ENCODE measurements at regions not wholly inside any gene's neighbourhood (a gene's known extent, or its start where the extent isn't known, plus 50 kb on each side); places are given as distances from the start of the nearest gene placed in this dataset.

GRCh38 chr5:98308231-98308630 is 465.2 kb upstream of the RGMB start:
- H3K9me3 ChIP-seq = no peaks in the 10 kb centered on the region
- intact Hi-C loops (cut with micrococcal nuclease; ENCODE audit: unreplicated experiment) = no loop called here
- H3K27ac Mint-ChIP-seq (ENCODE audit: unreplicated experiment) = no peak overlapping the region
- no peak for DNase-seq
- no peaks in the 10 kb centered on the region for H3K27me3 Mint-ChIP-seq (ENCODE audit: insufficient read depth, unreplicated experiment)
- no peak overlapping the region for H3K4me3 Mint-ChIP-seq (ENCODE audit: unreplicated experiment)
- TF ChIP-seq, protein P1, sequence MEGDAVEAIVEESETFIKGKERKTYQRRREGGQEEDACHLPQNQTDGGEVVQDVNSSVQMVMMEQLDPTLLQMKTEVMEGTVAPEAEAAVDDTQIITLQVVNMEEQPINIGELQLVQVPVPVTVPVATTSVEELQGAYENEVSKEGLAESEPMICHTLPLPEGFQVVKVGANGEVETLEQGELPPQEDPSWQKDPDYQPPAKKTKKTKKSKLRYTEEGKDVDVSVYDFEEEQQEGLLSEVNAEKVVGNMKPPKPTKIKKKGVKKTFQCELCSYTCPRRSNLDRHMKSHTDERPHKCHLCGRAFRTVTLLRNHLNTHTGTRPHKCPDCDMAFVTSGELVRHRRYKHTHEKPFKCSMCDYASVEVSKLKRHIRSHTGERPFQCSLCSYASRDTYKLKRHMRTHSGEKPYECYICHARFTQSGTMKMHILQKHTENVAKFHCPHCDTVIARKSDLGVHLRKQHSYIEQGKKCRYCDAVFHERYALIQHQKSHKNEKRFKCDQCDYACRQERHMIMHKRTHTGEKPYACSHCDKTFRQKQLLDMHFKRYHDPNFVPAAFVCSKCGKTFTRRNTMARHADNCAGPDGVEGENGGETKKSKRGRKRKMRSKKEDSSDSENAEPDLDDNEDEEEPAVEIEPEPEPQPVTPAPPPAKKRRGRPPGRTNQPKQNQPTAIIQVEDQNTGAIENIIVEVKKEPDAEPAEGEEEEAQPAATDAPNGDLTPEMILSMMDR (IDR thresholded peaks at IDR 0.05; ENCODE audit: insufficient read depth in 1 of 2, low read depth in 1 of 2, low read length in 1 of 2, severe bottlenecking in 1 of 2, unreplicated experiment in 1 of 2) = no peak
- CTCF ChIA-PET = no interaction called here
- H3K27me3 ChIP-seq (replicated peaks; ENCODE audit: control insufficient read depth, insufficient read depth, low read length) = no peaks in the 10 kb centered on the region
- H3K36me3 ChIP-seq (ENCODE audit: control insufficient read depth, insufficient read depth, low read length) = no peaks in the 10 kb centered on the region
- POLR2A ChIA-PET = no interaction called here
- no TSS peak for BruUV-seq (replicated peaks)
- no peak overlapping the region for H3K4me3 ChIP-seq (ENCODE audit: low read depth, low read length)
- H3K36me3 Mint-ChIP-seq (ENCODE audit: insufficient read depth, unreplicated experiment) = no peaks in the 10 kb centered on the region
- no peaks in the 10 kb centered on the region for H3K4me1 ChIP-seq
- no peaks in the 10 kb centered on the region for H3K4me1 Mint-ChIP-seq (ENCODE audit: low read depth, unreplicated experiment)
- H3K9me3 Mint-ChIP-seq (ENCODE audit: unreplicated experiment) = no peaks in the 10 kb centered on the region

- no peaks in the 10 kb centered on the region for H3K9me3 Mint-ChIP-seq (ENCODE audit: unreplicated experiment)
- DNase-seq = no peak
- Histone ChIP-seq H3K36me3 (ENCODE audit: control insufficient read depth, insufficient read depth, low read length) (no peaks in the 10 kb centered on the region), H3K9me3 (no peaks in the 10 kb centered on the region), H3K4me1 (no peaks in the 10 kb centered on the region), H3K4me3 (ENCODE audit: low read depth, low read length) (no peak overlapping the region), H3K27me3 (replicated peaks; ENCODE audit: control insufficient read depth, insufficient read depth, low read length) (no peaks in the 10 kb centered on the region)
- POLR2A ChIA-PET = no interaction called here
- H3K36me3 Mint-ChIP-seq (ENCODE audit: insufficient read depth, unreplicated experiment) = no peaks in the 10 kb centered on the region
- no TSS peak for BruUV-seq (replicated peaks)
- no peaks in the 10 kb centered on the region for H3K4me1 Mint-ChIP-seq (ENCODE audit: low read depth, unreplicated experiment)
- H3K27ac Mint-ChIP-seq (ENCODE audit: unreplicated experiment) = no peak overlapping the region
- CTCF ChIA-PET = no interaction called here
- TF ChIP-seq, protein P1 (IDR thresholded peaks at IDR 0.05; ENCODE audit: insufficient read depth in 1 of 2, low read depth in 1 of 2, low read length in 1 of 2, severe bottlenecking in 1 of 2, unreplicated experiment in 1 of 2) = no peak
- intact Hi-C loops (cut with micrococcal nuclease; ENCODE audit: unreplicated experiment) = no loop called here
- no peak overlapping the region for H3K4me3 Mint-ChIP-seq (ENCODE audit: unreplicated experiment)
- no peaks in the 10 kb centered on the region for H3K27me3 Mint-ChIP-seq (ENCODE audit: insufficient read depth, unreplicated experiment)
Measured at GRCh38 chr5:98308960-98309359, 464.5 kb upstream of the RGMB start.

- Histone ChIP-seq H3K9me3 (no peaks in the 10 kb centered on the region), H3K4me3 (ENCODE audit: low read depth, low read length) (no peak overlapping the region), H3K4me1 (no peaks in the 10 kb centered on the region), H3K27me3 (replicated peaks; ENCODE audit: control insufficient read depth, insufficient read depth, low read length) (no peaks in the 10 kb centered on the region), H3K36me3 (ENCODE audit: control insufficient read depth, insufficient read depth, low read length) (no peaks in the 10 kb centered on the region)
- no peaks in the 10 kb centered on the region for H3K9me3 Mint-ChIP-seq (ENCODE audit: unreplicated experiment)
- POLR2A ChIA-PET = no interaction called here
- H3K4me1 Mint-ChIP-seq (ENCODE audit: low read depth, unreplicated experiment) = no peaks in the 10 kb centered on the region
- intact Hi-C loops (cut with micrococcal nuclease; ENCODE audit: unreplicated experiment) = no loop called here
- no peak overlapping the region for H3K27ac Mint-ChIP-seq (ENCODE audit: unreplicated experiment)
- H3K4me3 Mint-ChIP-seq (ENCODE audit: unreplicated experiment) = no peak overlapping the region
- no TSS peak for BruUV-seq (replicated peaks)
- CTCF ChIA-PET = no interaction called here
- TF ChIP-seq, protein P1 (IDR thresholded peaks at IDR 0.05; ENCODE audit: insufficient read depth in 1 of 2, low read depth in 1 of 2, low read length in 1 of 2, severe bottlenecking in 1 of 2, unreplicated experiment in 1 of 2) = no peak
- no peaks in the 10 kb centered on the region for H3K36me3 Mint-ChIP-seq (ENCODE audit: insufficient read depth, unreplicated experiment)
- no peaks in the 10 kb centered on the region for H3K27me3 Mint-ChIP-seq (ENCODE audit: insufficient read depth, unreplicated experiment)
- no peak for DNase-seq
Measured at GRCh38 chr5:98309785-98310598, 463.5 kb upstream of the RGMB start.
